WTC11 (cell line): ENCODE measurements at regions not wholly inside any gene's neighbourhood (a gene's known extent, or its start where the extent isn't known, plus 50 kb on each side); places are given as distances from the start of the nearest gene placed in this dataset.

ENCODE experiments used
- ATAC-seq: fragments of 200-7000 bp; cut with Tn5 transposase; 2 replicates; pipeline ENCODE4 v1.10.0; 2021; ENCODE audit warnings: mild to moderate bottlenecking, moderate library complexity
- CTCF ChIA-PET: fragments of 300-600 bp; sonication (Branson Sonifier 250); formaldehyde crosslinking; loops from one replicate; lab custom pipeline; 2021; ENCODE audit warnings: antibody characterized with exemption; lab: Charles Lee
- POLR2A ChIA-PET: fragments of 350-600 bp; sonication (Branson Sonifier 250); formaldehyde crosslinking; loops from one replicate; lab custom pipeline; 2021; ENCODE audit warnings: antibody characterized with exemption; lab: Charles Lee
- DNase-seq: peaks from one replicate; pipeline ENCODE4 v3.0.0; 2021; ENCODE audit warnings: low spot score
- H3K27ac Mint-ChIP-seq: 2 replicates; pipeline ENCODE4 v1.8.0; 2021; ENCODE audit warnings: mixed read lengths
- H3K27me3 Mint-ChIP-seq: 2 replicates; pipeline ENCODE4 v1.8.0; 2021; ENCODE audit warnings: low read depth, mild to moderate bottlenecking, moderate library complexity, mixed read lengths
- H3K36me3 Mint-ChIP-seq: 2 replicates; pipeline ENCODE4 v1.8.0; 2021; ENCODE audit warnings: mixed read lengths
- H3K4me1 Mint-ChIP-seq: 2 replicates; pipeline ENCODE4 v1.8.0; 2022; ENCODE audit warnings: mixed read lengths
- H3K4me3 Mint-ChIP-seq: 2 replicates; pipeline ENCODE4 v1.8.0; 2021; ENCODE audit warnings: mild to moderate bottlenecking, moderate library complexity, mixed read lengths
- H3K9me3 Mint-ChIP-seq: 2 replicates; pipeline ENCODE4 v1.8.0; 2021; ENCODE audit warnings: mixed read lengths
- ATF1 ChIP-seq: sonication (generic); formaldehyde crosslinking; IDR thresholded peaks from 2 replicates; pipeline ENCODE4 v1.8.1; 2023; ENCODE audit warnings: mild to moderate bottlenecking, moderate library complexity, missing genetic modification reagents
- ELF4 ChIP-seq: sonication (generic); formaldehyde crosslinking; IDR thresholded peaks from 2 replicates; pipeline ENCODE4 v1.8.1; 2022; ENCODE audit warnings: low read depth, mild to moderate bottlenecking, moderate library complexity, missing genetic modification reagents
- ETV6 ChIP-seq: sonication (generic); formaldehyde crosslinking; IDR thresholded peaks from 2 replicates; pipeline ENCODE4 v1.8.1; 2022; ENCODE audit warnings: mild to moderate bottlenecking, missing genetic modification reagents
- FOXJ3 ChIP-seq: sonication (generic); formaldehyde crosslinking; IDR thresholded peaks from 2 replicates; pipeline ENCODE4 v1.9.0; 2021; ENCODE audit warnings: missing genetic modification reagents, mild to moderate bottlenecking, borderline replicate concordance
- FOXK1 ChIP-seq: sonication (generic); formaldehyde crosslinking; IDR thresholded peaks from 2 replicates; pipeline ENCODE4 v1.8.0; 2022; ENCODE audit warnings: mild to moderate bottlenecking, moderate library complexity, missing genetic modification reagents
- FOXP1 ChIP-seq: sonication (generic); formaldehyde crosslinking; IDR thresholded peaks from 2 replicates; pipeline ENCODE4 v1.8.0; 2022; ENCODE audit warnings: missing genetic modification reagents, mild to moderate bottlenecking, moderate library complexity, borderline replicate concordance
- FOXP4 ChIP-seq: sonication (generic); formaldehyde crosslinking; IDR thresholded peaks from 2 replicates; pipeline ENCODE4 v1.8.0; 2022; ENCODE audit warnings: mild to moderate bottlenecking, missing genetic modification reagents
- GABPB1 ChIP-seq: sonication (generic); formaldehyde crosslinking; IDR thresholded peaks from 2 replicates; pipeline ENCODE4 v1.8.1; 2023; ENCODE audit warnings: mild to moderate bottlenecking, missing genetic modification reagents
- NFATC4 ChIP-seq: fragments of 250-450 bp; sonication (Bioruptor Pico); IDR thresholded peaks from 2 replicates; pipeline ENCODE4 v1.9.0; 2021; ENCODE audit warnings: mild to moderate bottlenecking
- SMAD4 ChIP-seq: sonication (generic); formaldehyde crosslinking; IDR thresholded peaks from 2 replicates; pipeline ENCODE4 v1.8.0; 2022; ENCODE audit warnings: mild to moderate bottlenecking, missing genetic modification reagents
- TP53 ChIP-seq: sonication (generic); formaldehyde crosslinking; IDR thresholded peaks from 2 replicates; pipeline ENCODE4 v1.8.1; 2023; ENCODE audit warnings: mild to moderate bottlenecking, missing genetic modification reagents
- ZNF121 ChIP-seq: sonication (generic); formaldehyde crosslinking; IDR thresholded peaks from 2 replicates; pipeline ENCODE4 v1.8.0; 2023; ENCODE audit warnings: missing genetic modification reagents
- ZNF423 ChIP-seq: fragments of 250-450 bp; sonication (Bioruptor Pico); IDR thresholded peaks from 2 replicates; pipeline ENCODE4 v2.1.2; 2022; ENCODE audit warnings: mild to moderate bottlenecking, moderate library complexity
- ZNF512 ChIP-seq: sonication (generic); formaldehyde crosslinking; IDR thresholded peaks from 2 replicates; pipeline ENCODE4 v1.8.1; 2022; ENCODE audit warnings: missing genetic modification reagents, borderline replicate concordance
- ZNF671 ChIP-seq: fragments of 250-450 bp; sonication (Bioruptor Pico); IDR thresholded peaks from 2 replicates; pipeline ENCODE4 v1.8.0; 2021; ENCODE audit warnings: mild to moderate bottlenecking
- TF ChIP-seq, protein P1 (sequence below): sonication (generic); formaldehyde crosslinking; conservative IDR thresholded peaks from 2 replicates; pipeline ENCODE4 v1.8.1; 2023; ENCODE audit warnings: mild to moderate bottlenecking, low read depth, missing genetic modification reagents, moderate library complexity
- TF ChIP-seq, protein P2 (sequence below): fragments of 250-450 bp; sonication (Bioruptor Pico); IDR thresholded peaks from 2 replicates; pipeline ENCODE4 v1.9.0; 2021; ENCODE audit warnings: mild to moderate bottlenecking, borderline replicate concordance
- TF ChIP-seq, protein P3 (sequence below): sonication (generic); formaldehyde crosslinking; IDR thresholded peaks from 2 replicates; pipeline ENCODE4 v1.8.0; 2022; ENCODE audit warnings: mild to moderate bottlenecking, missing genetic modification reagents

- TF ChIP-seq ZNF512 (no peak), ZNF423 (no peak), NFATC4 (no peak), ATF1 (CRISPR knock-in tag) (no peak), ZNF671 (CRISPR knock-in tag) (no peak), ZNF121 (CRISPR knock-in tag) (no peak)
- TF ChIP-seq, protein P1, sequence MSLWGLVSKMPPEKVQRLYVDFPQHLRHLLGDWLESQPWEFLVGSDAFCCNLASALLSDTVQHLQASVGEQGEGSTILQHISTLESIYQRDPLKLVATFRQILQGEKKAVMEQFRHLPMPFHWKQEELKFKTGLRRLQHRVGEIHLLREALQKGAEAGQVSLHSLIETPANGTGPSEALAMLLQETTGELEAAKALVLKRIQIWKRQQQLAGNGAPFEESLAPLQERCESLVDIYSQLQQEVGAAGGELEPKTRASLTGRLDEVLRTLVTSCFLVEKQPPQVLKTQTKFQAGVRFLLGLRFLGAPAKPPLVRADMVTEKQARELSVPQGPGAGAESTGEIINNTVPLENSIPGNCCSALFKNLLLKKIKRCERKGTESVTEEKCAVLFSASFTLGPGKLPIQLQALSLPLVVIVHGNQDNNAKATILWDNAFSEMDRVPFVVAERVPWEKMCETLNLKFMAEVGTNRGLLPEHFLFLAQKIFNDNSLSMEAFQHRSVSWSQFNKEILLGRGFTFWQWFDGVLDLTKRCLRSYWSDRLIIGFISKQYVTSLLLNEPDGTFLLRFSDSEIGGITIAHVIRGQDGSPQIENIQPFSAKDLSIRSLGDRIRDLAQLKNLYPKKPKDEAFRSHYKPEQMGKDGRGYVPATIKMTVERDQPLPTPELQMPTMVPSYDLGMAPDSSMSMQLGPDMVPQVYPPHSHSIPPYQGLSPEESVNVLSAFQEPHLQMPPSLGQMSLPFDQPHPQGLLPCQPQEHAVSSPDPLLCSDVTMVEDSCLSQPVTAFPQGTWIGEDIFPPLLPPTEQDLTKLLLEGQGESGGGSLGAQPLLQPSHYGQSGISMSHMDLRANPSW (CRISPR knock-in tag): no peak
These were observed 63.6 kb upstream of the BMPER start (continued) for GRCh38 chr7:33841705-33842129.

GRCh38 chr7:33842150-33842549 is 63.2 kb upstream of the BMPER start:
- ChIA-PET CTCF (interaction anchor here (1.1 kb wide), 1 partner anchor 90 kb away, joined by 3 read pairs; no protein-coding TSS in a partner anchor), POLR2A (no interaction called here)
- no peak overlapping the region for H3K27ac Mint-ChIP-seq
- H3K36me3 Mint-ChIP-seq: no peaks in the 10 kb centered on the region
- no peak for TF ChIP-seq TP53 (CRISPR knock-in tag)
- TF ChIP-seq FOXK1 (CRISPR knock-in tag): no peak
- no peak for TF ChIP-seq FOXJ3 (CRISPR knock-in tag)
- no peak for TF ChIP-seq GABPB1 (CRISPR knock-in tag)
- TF ChIP-seq, protein P2, sequence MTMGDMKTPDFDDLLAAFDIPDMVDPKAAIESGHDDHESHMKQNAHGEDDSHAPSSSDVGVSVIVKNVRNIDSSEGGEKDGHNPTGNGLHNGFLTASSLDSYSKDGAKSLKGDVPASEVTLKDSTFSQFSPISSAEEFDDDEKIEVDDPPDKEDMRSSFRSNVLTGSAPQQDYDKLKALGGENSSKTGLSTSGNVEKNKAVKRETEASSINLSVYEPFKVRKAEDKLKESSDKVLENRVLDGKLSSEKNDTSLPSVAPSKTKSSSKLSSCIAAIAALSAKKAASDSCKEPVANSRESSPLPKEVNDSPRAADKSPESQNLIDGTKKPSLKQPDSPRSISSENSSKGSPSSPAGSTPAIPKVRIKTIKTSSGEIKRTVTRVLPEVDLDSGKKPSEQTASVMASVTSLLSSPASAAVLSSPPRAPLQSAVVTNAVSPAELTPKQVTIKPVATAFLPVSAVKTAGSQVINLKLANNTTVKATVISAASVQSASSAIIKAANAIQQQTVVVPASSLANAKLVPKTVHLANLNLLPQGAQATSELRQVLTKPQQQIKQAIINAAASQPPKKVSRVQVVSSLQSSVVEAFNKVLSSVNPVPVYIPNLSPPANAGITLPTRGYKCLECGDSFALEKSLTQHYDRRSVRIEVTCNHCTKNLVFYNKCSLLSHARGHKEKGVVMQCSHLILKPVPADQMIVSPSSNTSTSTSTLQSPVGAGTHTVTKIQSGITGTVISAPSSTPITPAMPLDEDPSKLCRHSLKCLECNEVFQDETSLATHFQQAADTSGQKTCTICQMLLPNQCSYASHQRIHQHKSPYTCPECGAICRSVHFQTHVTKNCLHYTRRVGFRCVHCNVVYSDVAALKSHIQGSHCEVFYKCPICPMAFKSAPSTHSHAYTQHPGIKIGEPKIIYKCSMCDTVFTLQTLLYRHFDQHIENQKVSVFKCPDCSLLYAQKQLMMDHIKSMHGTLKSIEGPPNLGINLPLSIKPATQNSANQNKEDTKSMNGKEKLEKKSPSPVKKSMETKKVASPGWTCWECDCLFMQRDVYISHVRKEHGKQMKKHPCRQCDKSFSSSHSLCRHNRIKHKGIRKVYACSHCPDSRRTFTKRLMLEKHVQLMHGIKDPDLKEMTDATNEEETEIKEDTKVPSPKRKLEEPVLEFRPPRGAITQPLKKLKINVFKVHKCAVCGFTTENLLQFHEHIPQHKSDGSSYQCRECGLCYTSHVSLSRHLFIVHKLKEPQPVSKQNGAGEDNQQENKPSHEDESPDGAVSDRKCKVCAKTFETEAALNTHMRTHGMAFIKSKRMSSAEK (CRISPR knock-in tag): no peak
- TF ChIP-seq ETV6: no peak
- no peak for TF ChIP-seq FOXP1 (CRISPR knock-in tag)
- no peak for TF ChIP-seq ATF1 (CRISPR knock-in tag)
- TF ChIP-seq SMAD4 (CRISPR knock-in tag): no peak
- TF ChIP-seq, protein P3, sequence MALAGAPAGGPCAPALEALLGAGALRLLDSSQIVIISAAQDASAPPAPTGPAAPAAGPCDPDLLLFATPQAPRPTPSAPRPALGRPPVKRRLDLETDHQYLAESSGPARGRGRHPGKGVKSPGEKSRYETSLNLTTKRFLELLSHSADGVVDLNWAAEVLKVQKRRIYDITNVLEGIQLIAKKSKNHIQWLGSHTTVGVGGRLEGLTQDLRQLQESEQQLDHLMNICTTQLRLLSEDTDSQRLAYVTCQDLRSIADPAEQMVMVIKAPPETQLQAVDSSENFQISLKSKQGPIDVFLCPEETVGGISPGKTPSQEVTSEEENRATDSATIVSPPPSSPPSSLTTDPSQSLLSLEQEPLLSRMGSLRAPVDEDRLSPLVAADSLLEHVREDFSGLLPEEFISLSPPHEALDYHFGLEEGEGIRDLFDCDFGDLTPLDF (CRISPR knock-in tag): no peak
- no peak for TF ChIP-seq ELF4 (CRISPR knock-in tag)
- TF ChIP-seq FOXP4 (CRISPR knock-in tag): no peak
- DNase-seq (no peak), ATAC-seq (no peak)
- peaks cover under 1% of the 10 kb centered on the region for H3K9me3 Mint-ChIP-seq
- no peaks in the 10 kb centered on the region for H3K4me1 Mint-ChIP-seq
- no peak overlapping the region for H3K4me3 Mint-ChIP-seq
- no peaks in the 10 kb centered on the region for H3K27me3 Mint-ChIP-seq
